K562 (cell line): ENCODE measurements at regions not wholly inside any gene's neighbourhood (a gene's known extent, or its start where the extent isn't known, plus 50 kb on each side); places are given as distances from the start of the nearest gene placed in this dataset.

Experiments
- ATAC-seq: fragments of 200-7000 bp; cut with Tn5 transposase; 3 replicates; pipeline ENCODE4 v1.9.1; 2020; ENCODE audit warnings: moderate library complexity
- BruUV-seq: library from RNA; stranded (reverse); fragments of 400-500 nt; replicated peaks from 2 replicates; lab custom pipeline; 2021; lab: Mats Ljungman, UMichigan
- CTCF ChIA-PET: fragments of 300-600 bp; formaldehyde crosslinking; extraction: SDS; loops from one replicate; lab custom pipeline; 2021; ENCODE audit warnings: low intra/inter-chr PET ratio; lab: Yijun Ruan, JAX
- POLR2A ChIA-PET: fragments of 300-600, 350-650 bp; sonication (Branson Sonifier 250); formaldehyde crosslinking; extraction: SDS; loops from one replicate; lab custom pipeline; 2021; ENCODE audit warnings: antibody characterized with exemption, inconsistent platforms; lab: Yijun Ruan, JAX
- DNase-seq, 4 experiments: peaks; one replicate each; pipeline versions ENCODE4 v3.0.0 to v3.0.0-alpha.2; 2011 to 2018; ENCODE audit warnings: low spot score in 3 of 4, mixed read lengths in 3 of 4; ENCODE audit errors: extremely low read depth in 1 of 4
- FAIRE-seq: peaks from 2 replicates; lab custom pipeline; 2011; peaks lifted over from hg19 to GRCh38; lab: Jason Lieb, UNC
- H2AFZ ChIP-seq: 2 replicates; pipeline ENCODE4 v1.6.0; 2011; ENCODE audit warnings: low read depth, low read length, control low read depth, inconsistent platforms
- H3K27ac ChIP-seq: fragments of 200-600 bp; 3 replicates; pipeline ENCODE4 v1.8.0; 2011; ENCODE audit warnings: low read depth, mild to moderate bottlenecking, control low read depth, inconsistent platforms, low read length, moderate library complexity, mixed read lengths; ENCODE audit errors: extremely low read depth
- H3K27me3 ChIP-seq, 2 experiments: fragments of 300-600 bp in 1 of 2; 2 replicates in 1 of 2; 3 replicates in 1 of 2; pipeline versions ENCODE4 v1.6.0 to v1.8.0; 2011; ENCODE audit warnings: inconsistent platforms in 2 of 2, low read length in 2 of 2, mild to moderate bottlenecking in 1 of 2, mixed read lengths in 1 of 2, moderate library complexity in 1 of 2; ENCODE audit not compliant: control insufficient read depth in 2 of 2, insufficient read depth in 2 of 2
- H3K36me3 ChIP-seq: fragments of 300-600 bp; 3 replicates; pipeline ENCODE4 v1.8.0; 2011; ENCODE audit warnings: mild to moderate bottlenecking, low read length, inconsistent platforms; ENCODE audit not compliant: control insufficient read depth, insufficient read depth
- H3K4me1 ChIP-seq, 2 experiments: fragments of 200-600 bp in 1 of 2; replicated peaks in 1 of 2; 2 replicates in 1 of 2; 3 replicates in 1 of 2; pipeline versions ENCODE4 v1.5.1 to v1.8.0; 2011; ENCODE audit warnings: inconsistent platforms in 2 of 2, low read length in 2 of 2, mild to moderate bottlenecking in 1 of 2, mixed read lengths in 1 of 2, moderate library complexity in 1 of 2; ENCODE audit not compliant: control insufficient read depth in 2 of 2, insufficient read depth in 2 of 2
- H3K4me2 ChIP-seq: 2 replicates; pipeline ENCODE4 v1.6.1; 2011; ENCODE audit warnings: low read length, control low read depth, inconsistent platforms, mixed read lengths; ENCODE audit not compliant: insufficient read depth
- H3K4me3 ChIP-seq: fragments of 200-600 bp; sonication (generic), shearing (Covaris generic); 2 replicates; pipeline ENCODE4 v1.5.1; 2016; ENCODE audit warnings: control low read depth, inconsistent platforms
- H3K79me2 ChIP-seq: fragments of 200-600 bp; 3 replicates; pipeline ENCODE4 v1.8.0; 2011; ENCODE audit warnings: low read length, inconsistent platforms; ENCODE audit not compliant: control insufficient read depth, insufficient read depth
- H3K9ac ChIP-seq, 2 experiments: 2 replicates each; pipeline versions ENCODE4 v1.6.0 to v1.6.1; 2011; ENCODE audit warnings: low read depth in 2 of 2, low read length in 2 of 2, control low read depth in 1 of 2, inconsistent platforms in 1 of 2, mild to moderate bottlenecking in 1 of 2, mixed read lengths in 1 of 2; ENCODE audit not compliant: insufficient read depth in 1 of 2
- H3K9me1 ChIP-seq: one replicate; pipeline ENCODE4 v1.6.0; 2011; ENCODE audit warnings: inconsistent platforms, mild to moderate bottlenecking, low read length, moderate library complexity; ENCODE audit not compliant: control insufficient read depth, insufficient read depth
- H3K9me3 ChIP-seq: replicated peaks from 2 replicates; pipeline ENCODE4 v1.5.1; 2011; ENCODE audit warnings: low read depth, low read length, inconsistent platforms; ENCODE audit not compliant: control insufficient read depth, insufficient read depth
- H4K20me1 ChIP-seq: replicated peaks from 2 replicates; pipeline ENCODE4 v1.6.1; 2011; ENCODE audit warnings: low read length, inconsistent platforms, mixed read lengths; ENCODE audit not compliant: control insufficient read depth, insufficient read depth
- BHLHE40 ChIP-seq: IDR thresholded peaks from 2 replicates; pipeline ENCODE4 v1.6.1; 2011; ENCODE audit warnings: low read length, improper control_type of control experiment
- BRD4 ChIP-seq: fragments of 200-600 bp; sonication (generic); IDR thresholded peaks from 2 replicates; pipeline ENCODE4 v1.6.1; 2017; ENCODE audit warnings: inconsistent platforms
- CREBBP ChIP-seq: IDR thresholded peaks from one replicate; pipeline ENCODE4 v1.6.1; 2012; ENCODE audit warnings: low read depth, mild to moderate bottlenecking, control low read depth, inconsistent platforms, low read length
- FOS ChIP-seq: IDR thresholded peaks from 3 replicates; pipeline ENCODE4 v1.6.1; 2011; ENCODE audit not compliant: insufficient read length; ENCODE audit errors: extremely low read depth
- GATAD2A ChIP-seq: fragments of 450-650 bp; IDR thresholded peaks from 2 replicates; pipeline ENCODE4 v1.6.1; 2017
- JUND ChIP-seq, 2 experiments: IDR thresholded peaks; 2 replicates in 1 of 2; 3 replicates in 1 of 2; pipeline ENCODE4 v1.6.1; 2011; ENCODE audit warnings: borderline replicate concordance in 2 of 2, low read depth in 2 of 2, low read length in 2 of 2, improper control_type of control experiment in 1 of 2, missing biosample characterization in 1 of 2, missing genetic modification characterization in 1 of 2, missing genetic modification reagents in 1 of 2
- MTA2 ChIP-seq: fragments of 450-650 bp; IDR thresholded peaks from 2 replicates; pipeline ENCODE4 v1.6.1; 2016; ENCODE audit warnings: low read depth
- NONO ChIP-seq, 2 experiments: fragments of 200-400 bp in 1 of 2; fragments of 450-650 bp in 1 of 2; formaldehyde crosslinking in 1 of 2; IDR thresholded peaks; 2 replicates each; pipeline ENCODE4 v1.6.1; 2017; ENCODE audit warnings: low read depth in 2 of 2, mild to moderate bottlenecking in 2 of 2, moderate library complexity in 2 of 2, low read length in 1 of 2
- SETDB1 ChIP-seq: IDR thresholded peaks from one replicate; pipeline ENCODE4 v1.6.1; 2012; ENCODE audit warnings: low read length, control low read depth, inconsistent platforms
- WGBS: fragments of 100-300 bp; shearing (Covaris generic); methylation state at CpG from one replicate; pipeline ENCODE4 v1.1.6; 2016; ENCODE audit warnings: low coverage, mixed read lengths; ENCODE audit not compliant: insufficient coverage; ENCODE audit errors: missing lambda C conversion rate; 5-methylcytosine and 5-hydroxymethylcytosine counted together
- in situ Hi-C: fragments of 300-500 bp; cut with MboI; formaldehyde crosslinking; loops from 4 replicates; pipeline ENCODE4 v1.15.0; 2018; ENCODE audit warnings: inconsistent platforms, mixed read lengths
- intact Hi-C: fragments of 100-400 bp; cut with micrococcal nuclease; formaldehyde crosslinking; loops from 2 replicates; pipeline ENCODE4 v1.14.2; 2022
- TF ChIP-seq, protein P1 (sequence below): sonication (generic); formaldehyde crosslinking; IDR thresholded peaks from 2 replicates; pipeline ENCODE4 v1.8.0; 2022; ENCODE audit warnings: mild to moderate bottlenecking, missing genetic modification reagents

DNA sequence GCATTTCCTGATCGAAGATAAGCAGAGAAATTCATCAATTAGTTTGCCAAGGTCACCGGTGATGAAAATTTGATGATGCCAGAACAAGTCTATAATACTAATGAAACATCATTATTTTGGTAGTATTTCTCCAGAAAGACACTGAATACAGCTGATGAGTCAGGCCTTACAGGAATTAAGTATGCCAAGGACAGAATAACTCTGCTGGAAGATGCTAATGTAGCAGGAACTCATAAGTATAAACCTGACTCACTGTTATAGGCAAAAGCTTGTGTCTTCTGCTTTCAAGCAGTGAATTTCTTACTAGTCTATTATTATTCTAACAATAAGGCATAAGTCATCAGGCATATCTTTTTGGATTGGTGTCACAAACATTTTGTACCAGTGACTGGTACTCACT is 1825.1 kb upstream of the IGFBP7 start:
- ChIA-PET POLR2A (no interaction called here), CTCF (no interaction called here)
- Histone ChIP-seq H3K79me2 (no peaks in the 10 kb centered on the region), H3K4me1 (no peaks in the 10 kb centered on the region), H4K20me1 (no peaks in the 10 kb centered on the region), H3K9me3 (no peaks in the 10 kb centered on the region), H2AFZ (no peak overlapping the region), H3K9me1 (no peaks in the 10 kb centered on the region), H3K4me3 (no peak overlapping the region), H3K4me2 (no peak overlapping the region), H3K9ac (no peak overlapping the region), H3K27me3 (no peaks in the 10 kb centered on the region), H3K36me3 (no peaks in the 10 kb centered on the region), H3K27ac (no peak overlapping the region)
- no peak for TF ChIP-seq BHLHE40
- no peak for TF ChIP-seq GATAD2A
- TF ChIP-seq NONO (IDR thresholded peaks at IDR 0.05; ENCODE audit: low read depth in 2 of 2, low read length in 1 of 2) = no peak
- TF ChIP-seq BRD4 = no peak
- TF ChIP-seq FOS = no peak
- no peak for TF ChIP-seq MTA2
- TF ChIP-seq, protein P1, sequence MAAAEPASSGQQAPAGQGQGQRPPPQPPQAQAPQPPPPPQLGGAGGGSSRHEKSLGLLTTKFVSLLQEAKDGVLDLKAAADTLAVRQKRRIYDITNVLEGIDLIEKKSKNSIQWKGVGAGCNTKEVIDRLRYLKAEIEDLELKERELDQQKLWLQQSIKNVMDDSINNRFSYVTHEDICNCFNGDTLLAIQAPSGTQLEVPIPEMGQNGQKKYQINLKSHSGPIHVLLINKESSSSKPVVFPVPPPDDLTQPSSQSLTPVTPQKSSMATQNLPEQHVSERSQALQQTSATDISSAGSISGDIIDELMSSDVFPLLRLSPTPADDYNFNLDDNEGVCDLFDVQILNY (CRISPR knock-in tag) = no peak
- no peak for TF ChIP-seq SETDB1
- TF ChIP-seq CREBBP = no peak
- TF ChIP-seq JUND (IDR thresholded peaks at IDR 0.05; ENCODE audit: borderline replicate concordance, low read depth, low read length) = no peak
- no peak for TF ChIP-seq JUND (tag; IDR thresholded peaks at IDR 0.05; ENCODE audit: borderline replicate concordance, low read depth, low read length)
- BruUV-seq = no TSS peak
- ATAC-seq (no peak), FAIRE-seq (no peak), DNase-seq (no peak)
- intact Hi-C loops (no loop called here), in situ Hi-C loops (loop anchor here (25.0 kb wide), 1 partner anchor 123 kb away; no protein-coding TSS in a partner anchor)
- 4% methylated on average over 2 of the region's 2 CpGs for WGBS
